K562 (cell line): ENCODE measurements at regions not wholly inside any gene's neighbourhood (a gene's known extent, or its start where the extent isn't known, plus 50 kb on each side); places are given as distances from the start of the nearest gene placed in this dataset.

Source experiments
- ATAC-seq: fragments of 200-7000 bp; cut with Tn5 transposase; 3 replicates; pipeline ENCODE4 v1.9.1; 2020; ENCODE audit warnings: moderate library complexity
- BruUV-seq: library from RNA; stranded (reverse); fragments of 400-500 nt; replicated peaks from 2 replicates; lab custom pipeline; 2021; lab: Mats Ljungman, UMichigan
- CTCF ChIA-PET: fragments of 300-600 bp; formaldehyde crosslinking; extraction: SDS; loops from one replicate; lab custom pipeline; 2021; ENCODE audit warnings: low intra/inter-chr PET ratio; lab: Yijun Ruan, JAX
- POLR2A ChIA-PET: fragments of 300-600, 350-650 bp; sonication (Branson Sonifier 250); formaldehyde crosslinking; extraction: SDS; loops from one replicate; lab custom pipeline; 2021; ENCODE audit warnings: antibody characterized with exemption, inconsistent platforms; lab: Yijun Ruan, JAX
- DNase-seq, 4 experiments: peaks; one replicate each; pipeline versions ENCODE4 v3.0.0 to v3.0.0-alpha.2; 2011 to 2018; ENCODE audit warnings: low spot score in 3 of 4, mixed read lengths in 3 of 4; ENCODE audit errors: extremely low read depth in 1 of 4
- FAIRE-seq: peaks from 2 replicates; lab custom pipeline; 2011; peaks lifted over from hg19 to GRCh38; lab: Jason Lieb, UNC
- H2AFZ ChIP-seq: 2 replicates; pipeline ENCODE4 v1.6.0; 2011; ENCODE audit warnings: low read depth, low read length, control low read depth, inconsistent platforms
- H3K27ac ChIP-seq: fragments of 200-600 bp; 3 replicates; pipeline ENCODE4 v1.8.0; 2011; ENCODE audit warnings: low read depth, mild to moderate bottlenecking, control low read depth, inconsistent platforms, low read length, moderate library complexity, mixed read lengths; ENCODE audit errors: extremely low read depth
- H3K27me3 ChIP-seq, 2 experiments: fragments of 300-600 bp in 1 of 2; 2 replicates in 1 of 2; 3 replicates in 1 of 2; pipeline versions ENCODE4 v1.6.0 to v1.8.0; 2011; ENCODE audit warnings: inconsistent platforms in 2 of 2, low read length in 2 of 2, mild to moderate bottlenecking in 1 of 2, mixed read lengths in 1 of 2, moderate library complexity in 1 of 2; ENCODE audit not compliant: control insufficient read depth in 2 of 2, insufficient read depth in 2 of 2
- H3K36me3 ChIP-seq: fragments of 300-600 bp; 3 replicates; pipeline ENCODE4 v1.8.0; 2011; ENCODE audit warnings: mild to moderate bottlenecking, low read length, inconsistent platforms; ENCODE audit not compliant: control insufficient read depth, insufficient read depth
- H3K4me1 ChIP-seq, 2 experiments: fragments of 200-600 bp in 1 of 2; replicated peaks in 1 of 2; 2 replicates in 1 of 2; 3 replicates in 1 of 2; pipeline versions ENCODE4 v1.5.1 to v1.8.0; 2011; ENCODE audit warnings: inconsistent platforms in 2 of 2, low read length in 2 of 2, mild to moderate bottlenecking in 1 of 2, mixed read lengths in 1 of 2, moderate library complexity in 1 of 2; ENCODE audit not compliant: control insufficient read depth in 2 of 2, insufficient read depth in 2 of 2
- H3K4me2 ChIP-seq: 2 replicates; pipeline ENCODE4 v1.6.1; 2011; ENCODE audit warnings: low read length, control low read depth, inconsistent platforms, mixed read lengths; ENCODE audit not compliant: insufficient read depth
- H3K4me3 ChIP-seq: fragments of 200-600 bp; sonication (generic), shearing (Covaris generic); 2 replicates; pipeline ENCODE4 v1.5.1; 2016; ENCODE audit warnings: control low read depth, inconsistent platforms
- H3K79me2 ChIP-seq: fragments of 200-600 bp; 3 replicates; pipeline ENCODE4 v1.8.0; 2011; ENCODE audit warnings: low read length, inconsistent platforms; ENCODE audit not compliant: control insufficient read depth, insufficient read depth
- H3K9ac ChIP-seq, 2 experiments: 2 replicates each; pipeline versions ENCODE4 v1.6.0 to v1.6.1; 2011; ENCODE audit warnings: low read depth in 2 of 2, low read length in 2 of 2, control low read depth in 1 of 2, inconsistent platforms in 1 of 2, mild to moderate bottlenecking in 1 of 2, mixed read lengths in 1 of 2; ENCODE audit not compliant: insufficient read depth in 1 of 2
- H3K9me1 ChIP-seq: one replicate; pipeline ENCODE4 v1.6.0; 2011; ENCODE audit warnings: inconsistent platforms, mild to moderate bottlenecking, low read length, moderate library complexity; ENCODE audit not compliant: control insufficient read depth, insufficient read depth
- H3K9me3 ChIP-seq: replicated peaks from 2 replicates; pipeline ENCODE4 v1.5.1; 2011; ENCODE audit warnings: low read depth, low read length, inconsistent platforms; ENCODE audit not compliant: control insufficient read depth, insufficient read depth
- H4K20me1 ChIP-seq: replicated peaks from 2 replicates; pipeline ENCODE4 v1.6.1; 2011; ENCODE audit warnings: low read length, inconsistent platforms, mixed read lengths; ENCODE audit not compliant: control insufficient read depth, insufficient read depth
- HDAC2 ChIP-seq: fragments of 450-650 bp; IDR thresholded peaks from 2 replicates; pipeline ENCODE4 v1.6.1; 2016; ENCODE audit warnings: mild to moderate bottlenecking
- MCM5 ChIP-seq: fragments of 450-650 bp; IDR thresholded peaks from 2 replicates; pipeline ENCODE4 v1.6.1; 2016; ENCODE audit warnings: low read depth
- RFX7 ChIP-seq: fragments of 250-450 bp; sonication (Bioruptor Pico); IDR thresholded peaks from 2 replicates; pipeline ENCODE4 v1.5.1; 2021; ENCODE audit warnings: mild to moderate bottlenecking
- ZNF184 ChIP-seq: sonication (generic); formaldehyde crosslinking; IDR thresholded peaks from 2 replicates; pipeline ENCODE4 v1.5.0; 2020; ENCODE audit warnings: missing genetic modification reagents
- WGBS: fragments of 100-300 bp; shearing (Covaris generic); methylation state at CpG from one replicate; pipeline ENCODE4 v1.1.6; 2016; ENCODE audit warnings: low coverage, mixed read lengths; ENCODE audit not compliant: insufficient coverage; ENCODE audit errors: missing lambda C conversion rate; 5-methylcytosine and 5-hydroxymethylcytosine counted together
- in situ Hi-C: fragments of 300-500 bp; cut with MboI; formaldehyde crosslinking; loops from 4 replicates; pipeline ENCODE4 v1.15.0; 2018; ENCODE audit warnings: inconsistent platforms, mixed read lengths
- intact Hi-C: fragments of 100-400 bp; cut with micrococcal nuclease; formaldehyde crosslinking; loops from 2 replicates; pipeline ENCODE4 v1.14.2; 2022
- TF ChIP-seq, protein P1 (sequence below): fragments of 450-650 bp; formaldehyde crosslinking; IDR thresholded peaks from 2 replicates; pipeline ENCODE4 v1.4.0; 2020; ENCODE audit warnings: mild to moderate bottlenecking, moderate library complexity
- TF ChIP-seq, protein P2 (sequence below): fragments of 450-650 bp; IDR thresholded peaks from 2 replicates; pipeline ENCODE4 v1.7.1; 2018; ENCODE audit warnings: mild to moderate bottlenecking, low read depth; ENCODE audit not compliant: partially characterized antibody

DNA sequence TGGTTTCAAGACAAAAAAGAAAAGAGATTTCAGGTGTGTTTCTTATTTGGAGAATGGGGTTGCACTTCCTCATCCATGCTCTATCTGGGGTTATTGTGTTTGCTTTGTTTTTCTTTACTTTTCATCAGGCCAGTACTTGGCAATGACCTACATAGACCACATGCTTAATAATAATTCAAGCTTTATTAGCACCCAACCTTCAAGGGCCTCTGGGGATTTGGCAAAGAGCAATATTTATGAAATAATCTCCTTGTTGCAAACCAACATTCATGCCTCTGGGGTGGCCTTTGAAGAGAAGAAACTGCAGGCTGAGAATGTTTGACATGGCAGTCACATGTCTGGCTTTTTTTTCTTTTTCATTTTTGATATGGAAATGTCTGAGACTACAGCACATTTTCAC, 68.2 kb upstream of the SNRK start:
- FAIRE-seq: no peak
- CTCF ChIA-PET: no interaction called here
- no peak overlapping the region for H2AFZ ChIP-seq

DNA sequence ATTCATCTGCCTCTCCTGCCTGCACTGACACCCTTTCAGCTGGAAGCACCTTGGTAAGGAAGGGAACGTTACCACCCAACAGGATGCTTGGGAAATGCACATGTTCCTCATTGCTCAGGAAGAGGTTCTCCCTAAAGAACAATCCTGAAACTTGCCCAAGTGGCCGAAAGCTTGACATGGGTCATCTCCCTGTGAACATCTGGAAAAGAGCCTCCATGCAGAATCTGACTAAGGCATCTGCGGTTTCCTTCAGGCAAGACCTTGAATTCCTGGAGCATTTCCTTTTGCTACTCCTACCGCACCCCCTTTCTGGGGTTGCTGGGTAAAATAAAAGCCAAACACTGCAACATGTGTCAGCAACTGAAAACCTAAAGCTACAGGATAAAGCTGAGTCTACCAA, 68.7 kb upstream of the SNRK start:
- Histone ChIP-seq H3K9me1 (no peaks in the 10 kb centered on the region), H2AFZ (no peak overlapping the region), H3K9me3 (no peaks in the 10 kb centered on the region), H3K4me1 (no peaks in the 10 kb centered on the region; a peak in 1 of 5 replicates), H3K79me2 (no peaks in the 10 kb centered on the region), H3K36me3 (no peaks in the 10 kb centered on the region), H3K27ac (no peak overlapping the region), H4K20me1 (no peaks in the 10 kb centered on the region), H3K9ac (no peak overlapping the region), H3K4me3 (no peak overlapping the region), H3K27me3 (peaks cover 18 to 41% of the 10 kb centered on the region in 2 experiments), H3K4me2 (no peak overlapping the region)
- FAIRE-seq (no peak), ATAC-seq (no peak), DNase-seq (no peak)
- intact Hi-C loops (no loop called here), in situ Hi-C loops (no loop called here)
- BruUV-seq: no TSS peak
- 0% methylated on average over 4 of the region's 4 CpGs for WGBS
- POLR2A ChIA-PET: no interaction called here
- CTCF ChIA-PET: no interaction called here
- TF ChIP-seq HDAC2: no peak
- no peak for TF ChIP-seq RFX7
- TF ChIP-seq ZNF184 (CRISPR knock-in tag): no peak
- TF ChIP-seq, protein P1, sequence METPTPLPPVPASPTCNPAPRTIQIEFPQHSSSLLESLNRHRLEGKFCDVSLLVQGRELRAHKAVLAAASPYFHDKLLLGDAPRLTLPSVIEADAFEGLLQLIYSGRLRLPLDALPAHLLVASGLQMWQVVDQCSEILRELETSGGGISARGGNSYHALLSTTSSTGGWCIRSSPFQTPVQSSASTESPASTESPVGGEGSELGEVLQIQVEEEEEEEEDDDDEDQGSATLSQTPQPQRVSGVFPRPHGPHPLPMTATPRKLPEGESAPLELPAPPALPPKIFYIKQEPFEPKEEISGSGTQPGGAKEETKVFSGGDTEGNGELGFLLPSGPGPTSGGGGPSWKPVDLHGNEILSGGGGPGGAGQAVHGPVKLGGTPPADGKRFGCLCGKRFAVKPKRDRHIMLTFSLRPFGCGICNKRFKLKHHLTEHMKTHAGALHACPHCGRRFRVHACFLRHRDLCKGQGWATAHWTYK (CRISPR knock-in tag): no peak
- TF ChIP-seq, protein P2, sequence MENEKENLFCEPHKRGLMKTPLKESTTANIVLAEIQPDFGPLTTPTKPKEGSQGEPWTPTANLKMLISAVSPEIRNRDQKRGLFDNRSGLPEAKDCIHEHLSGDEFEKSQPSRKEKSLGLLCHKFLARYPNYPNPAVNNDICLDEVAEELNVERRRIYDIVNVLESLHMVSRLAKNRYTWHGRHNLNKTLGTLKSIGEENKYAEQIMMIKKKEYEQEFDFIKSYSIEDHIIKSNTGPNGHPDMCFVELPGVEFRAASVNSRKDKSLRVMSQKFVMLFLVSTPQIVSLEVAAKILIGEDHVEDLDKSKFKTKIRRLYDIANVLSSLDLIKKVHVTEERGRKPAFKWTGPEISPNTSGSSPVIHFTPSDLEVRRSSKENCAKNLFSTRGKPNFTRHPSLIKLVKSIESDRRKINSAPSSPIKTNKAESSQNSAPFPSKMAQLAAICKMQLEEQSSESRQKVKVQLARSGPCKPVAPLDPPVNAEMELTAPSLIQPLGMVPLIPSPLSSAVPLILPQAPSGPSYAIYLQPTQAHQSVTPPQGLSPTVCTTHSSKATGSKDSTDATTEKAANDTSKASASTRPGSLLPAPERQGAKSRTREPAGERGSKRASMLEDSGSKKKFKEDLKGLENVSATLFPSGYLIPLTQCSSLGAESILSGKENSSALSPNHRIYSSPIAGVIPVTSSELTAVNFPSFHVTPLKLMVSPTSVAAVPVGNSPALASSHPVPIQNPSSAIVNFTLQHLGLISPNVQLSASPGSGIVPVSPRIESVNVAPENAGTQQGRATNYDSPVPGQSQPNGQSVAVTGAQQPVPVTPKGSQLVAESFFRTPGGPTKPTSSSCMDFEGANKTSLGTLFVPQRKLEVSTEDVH: no peak

More for the DNA sequence above, 68.2 kb upstream of the SNRK start:
- Histone ChIP-seq H3K36me3 (no peaks in the 10 kb centered on the region), H3K27ac (no peak overlapping the region), H4K20me1 (no peaks in the 10 kb centered on the region), H3K27me3 (peaks cover 18 to 41% of the 10 kb centered on the region in 2 experiments), H3K79me2 (no peaks in the 10 kb centered on the region), H3K9me1 (no peaks in the 10 kb centered on the region), H3K9ac (no peak overlapping the region), H3K4me1 (no peaks in the 10 kb centered on the region; a peak in 1 of 5 replicates), H3K4me2 (no peak overlapping the region), H3K9me3 (no peaks in the 10 kb centered on the region), H3K4me3 (no peak overlapping the region)
- in situ Hi-C loops (no loop called here), intact Hi-C loops (no loop called here)
- TF ChIP-seq MCM5: no peak
- no TSS peak for BruUV-seq
- DNase-seq (no peak), ATAC-seq (no peak)
- POLR2A ChIA-PET: no interaction called here
